IMR-90 (cell line): ENCODE measurements at regions not wholly inside any gene's neighbourhood (a gene's known extent, or its start where the extent isn't known, plus 50 kb on each side); places are given as distances from the start of the nearest gene placed in this dataset.

Source experiments
- ATAC-seq: fragments of 200-7000 bp; cut with Tn5 transposase; 2 replicates; pipeline ENCODE4 v1.9.1; 2020; ENCODE audit warnings: low read depth, mild to moderate bottlenecking, moderate library complexity
- BruUV-seq: library from RNA; stranded (reverse); fragments of 400-500 nt; replicated peaks from 2 replicates; lab custom pipeline; 2021; lab: Mats Ljungman, UMichigan
- CTCF ChIA-PET: fragments of 300-600 bp; formaldehyde crosslinking; extraction: SDS; loops from one replicate; lab custom pipeline; 2021; ENCODE audit warnings: antibody characterized with exemption; lab: Yijun Ruan, JAX
- POLR2A ChIA-PET: fragments of 300-600 bp; sonication (Branson Sonifier 250); formaldehyde crosslinking; loops from one replicate; lab custom pipeline; 2022; ENCODE audit warnings: antibody characterized with exemption; ENCODE audit not compliant: unreplicated experiment; lab: Charles Lee
- DNase-seq: peaks from one replicate; pipeline ENCODE4 v3.0.0; 2013
- H2AFZ ChIP-seq: replicated peaks from 2 replicates; pipeline ENCODE3; 2013; ENCODE audit warnings: low read length, mild to moderate bottlenecking; ENCODE audit not compliant: poor library complexity
- H2AK5ac ChIP-seq: 2 replicates; pipeline ENCODE4 v1.6.1; 2013; ENCODE audit warnings: low read depth, low read length, inconsistent platforms
- H2AK9ac ChIP-seq: replicated peaks from 2 replicates; pipeline ENCODE3; 2013; ENCODE audit warnings: mild to moderate bottlenecking, low read depth, low read length, moderate library complexity; ENCODE audit not compliant: poor library complexity
- H2BK120ac ChIP-seq: 2 replicates; pipeline ENCODE4 v1.6.1; 2013; ENCODE audit warnings: low read depth, low read length, inconsistent platforms
- H2BK15ac ChIP-seq: 3 replicates; pipeline ENCODE4 v1.6.1; 2013; ENCODE audit warnings: low read depth, low read length, inconsistent platforms
- H2BK20ac ChIP-seq: 2 replicates; pipeline ENCODE4 v1.6.1; 2013; ENCODE audit warnings: low read depth, mild to moderate bottlenecking, inconsistent platforms, low read length, moderate library complexity
- H2BK5ac ChIP-seq: 2 replicates; pipeline ENCODE4 v1.6.1; 2013; ENCODE audit warnings: mild to moderate bottlenecking, low read depth, low read length, inconsistent platforms; ENCODE audit not compliant: poor library complexity, severe bottlenecking
- H3K14ac ChIP-seq: replicated peaks from 2 replicates; pipeline ENCODE4 v1.6.1; 2013; ENCODE audit warnings: low read depth, low read length, inconsistent platforms
- H3K18ac ChIP-seq: 2 replicates; pipeline ENCODE4 v1.6.1; 2013; ENCODE audit warnings: low read depth, low read length, control low read depth
- H3K23ac ChIP-seq: 2 replicates; pipeline ENCODE4 v1.6.1; 2013; ENCODE audit warnings: low read depth, low read length, inconsistent platforms
- H3K27ac ChIP-seq: 2 replicates; pipeline ENCODE4 v1.5.1; 2013; ENCODE audit warnings: mild to moderate bottlenecking, control low read depth, low read length; ENCODE audit not compliant: insufficient read depth
- H3K27me3 ChIP-seq: 2 replicates; pipeline ENCODE4 v1.6.1; 2013; ENCODE audit warnings: low read length; ENCODE audit not compliant: control insufficient read depth, insufficient read depth
- H3K36me3 ChIP-seq: 2 replicates; pipeline ENCODE4 v1.6.1; 2013; ENCODE audit warnings: low read length, mixed read lengths; ENCODE audit not compliant: control insufficient read depth, insufficient read depth
- H3K4ac ChIP-seq: 2 replicates; pipeline ENCODE4 v1.6.1; 2013; ENCODE audit warnings: low read depth, low read length, inconsistent platforms
- H3K4me1 ChIP-seq: 2 replicates; pipeline ENCODE4 v1.6.1; 2013; ENCODE audit warnings: low read length, mixed read lengths; ENCODE audit not compliant: control insufficient read depth, insufficient read depth
- H3K4me2 ChIP-seq: 2 replicates; pipeline ENCODE4 v1.6.1; 2013; ENCODE audit warnings: low read depth, mild to moderate bottlenecking, control low read depth, low read length, moderate library complexity
- H3K4me3 ChIP-seq: 2 replicates; pipeline ENCODE4 v1.5.1; 2013; ENCODE audit warnings: low read depth, mild to moderate bottlenecking, control low read depth, low read length, moderate library complexity; ENCODE audit not compliant: insufficient read depth
- H3K56ac ChIP-seq: 2 replicates; pipeline ENCODE4 v1.6.1; 2013; ENCODE audit warnings: low read length, inconsistent platforms; ENCODE audit not compliant: insufficient read depth; ENCODE audit errors: extremely low read depth
- H3K79me1 ChIP-seq, 2 experiments: 2 replicates each; pipeline ENCODE4 v1.6.1; 2013; ENCODE audit warnings: low read length in 2 of 2, inconsistent platforms in 1 of 2, low read depth in 1 of 2
- H3K9ac ChIP-seq: 2 replicates; pipeline ENCODE4 v1.6.1; 2013; ENCODE audit warnings: low read depth, low read length, control low read depth
- H3K9me1 ChIP-seq: 2 replicates; pipeline ENCODE4 v1.6.1; 2013; ENCODE audit warnings: low read length, inconsistent platforms; ENCODE audit not compliant: insufficient read depth
- H3K9me3 ChIP-seq: 2 replicates; pipeline ENCODE4 v1.6.1; 2013; ENCODE audit warnings: low read length; ENCODE audit not compliant: control insufficient read depth, insufficient read depth
- H4K20me1 ChIP-seq: 2 replicates; pipeline ENCODE4 v1.6.1; 2013; ENCODE audit warnings: low read length, inconsistent platforms; ENCODE audit not compliant: insufficient read depth
- H4K5ac ChIP-seq: 2 replicates; pipeline ENCODE4 v1.6.1; 2013; ENCODE audit warnings: mild to moderate bottlenecking, low read depth, low read length, control low read depth
- H4K8ac ChIP-seq, 2 experiments: 2 replicates each; pipeline ENCODE4 v1.6.1; 2013; ENCODE audit warnings: low read depth in 2 of 2, low read length in 2 of 2, control low read depth in 1 of 2, inconsistent platforms in 1 of 2
- H4K91ac ChIP-seq: 2 replicates; pipeline ENCODE4 v1.6.1; 2013; ENCODE audit warnings: low read depth, low read length, inconsistent platforms; ENCODE audit not compliant: insufficient read depth
- CEBPB ChIP-seq: IDR thresholded peaks from 2 replicates; pipeline ENCODE4 v1.6.1; 2012; ENCODE audit warnings: low read depth, low read length, improper control_type of control experiment
- CHD1 ChIP-seq: IDR thresholded peaks from 2 replicates; pipeline ENCODE4 v1.6.1; 2012; ENCODE audit warnings: low read depth, low read length, improper control_type of control experiment
- FOS ChIP-seq: fragments of 150-350 bp; IDR thresholded peaks from 2 replicates; pipeline ENCODE4 v1.6.1; 2016; ENCODE audit warnings: low read depth, low read length
- MAFK ChIP-seq: IDR thresholded peaks from 2 replicates; pipeline ENCODE4 v1.6.1; 2012; ENCODE audit warnings: low read depth, low read length, improper control_type of control experiment
- MAZ ChIP-seq: IDR thresholded peaks from 2 replicates; pipeline ENCODE4 v1.6.1; 2012; ENCODE audit warnings: low read depth, mild to moderate bottlenecking, low read length, improper control_type of control experiment, moderate library complexity, borderline replicate concordance
- MXI1 ChIP-seq: IDR thresholded peaks from 2 replicates; pipeline ENCODE4 v1.6.1; 2012; ENCODE audit warnings: low read depth, mild to moderate bottlenecking, low read length, moderate library complexity, borderline replicate concordance
- POLR2A ChIP-seq: IDR thresholded peaks from 2 replicates; pipeline ENCODE4 v1.6.1; 2012; ENCODE audit warnings: mild to moderate bottlenecking, low read depth, low read length
- RAD21 ChIP-seq: IDR thresholded peaks from 2 replicates; pipeline ENCODE4 v1.6.1; 2012; ENCODE audit warnings: low read length, improper control_type of control experiment
- WGBS, 2 experiments: methylation state at CpG; one replicate each; pipeline versions ENCODE4 v1.1.5 to v1.1.7; 2013; ENCODE audit warnings: missing lambda C conversion rate in 2 of 2; ENCODE audit not compliant: insufficient read length in 1 of 2; ENCODE audit errors: extremely low coverage in 2 of 2; 5-methylcytosine and 5-hydroxymethylcytosine counted together
- dilution Hi-C: fragments of 300-500 bp; cut with HindIII; formaldehyde crosslinking; loops from one replicate; pipeline ENCODE4 v1.14.3; 2018; ENCODE audit warnings: low sequenced_read_pairs; ENCODE audit not compliant: unreplicated experiment
- in situ Hi-C: fragments of 300-500 bp; cut with MboI; formaldehyde crosslinking; loops from 3 replicates; pipeline ENCODE4 v1.14.3; 2019; ENCODE audit warnings: low sequenced_read_pairs, inconsistent platforms, mixed read lengths
- intact Hi-C: fragments of 100-400 bp; cut with micrococcal nuclease; formaldehyde crosslinking; loops from 2 replicates; pipeline ENCODE4 v1.10.0; 2022
- TF ChIP-seq, protein P1 (sequence below): fragments of 150-350 bp; IDR thresholded peaks from 2 replicates; pipeline ENCODE4 v1.6.1; 2016; ENCODE audit warnings: low read depth, mild to moderate bottlenecking, low read length, moderate library complexity, borderline replicate concordance
- TF ChIP-seq, protein P2 (sequence below): conservative IDR thresholded peaks from 2 replicates; pipeline ENCODE4 v1.5.1; 2012; ENCODE audit warnings: mild to moderate bottlenecking, low read depth, low read length, improper control_type of control experiment

DNA sequence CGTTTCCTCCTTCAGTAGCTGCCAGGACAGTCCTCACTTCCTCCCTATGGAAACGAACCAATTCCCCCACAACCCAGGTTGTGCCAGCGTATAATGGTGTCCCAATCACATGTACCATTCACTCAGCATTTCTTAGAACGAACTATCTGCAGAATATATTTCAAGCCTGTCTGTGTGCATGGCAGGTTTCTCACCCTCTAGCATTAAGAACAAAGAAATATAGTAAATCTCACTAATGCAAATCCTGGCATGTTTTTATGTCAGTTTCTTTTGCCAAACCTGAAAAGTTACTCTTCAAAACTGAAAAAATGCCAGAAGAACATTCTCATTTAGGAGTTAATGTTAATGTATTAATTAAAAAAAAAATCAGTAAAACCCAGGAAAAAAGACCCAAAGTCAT is 405.9 kb upstream of the KLF6 start:
- Histone ChIP-seq H2AK9ac (no peak overlapping the region), H4K8ac (no peak overlapping the region), H3K9me3 (no peaks in the 10 kb centered on the region), H4K20me1 (no peaks in the 10 kb centered on the region), H3K18ac (no peak overlapping the region), H3K9me1 (0 out of 2 replicates have a peak, but pooled peaks cover 3% of the 10 kb centered on the region), H4K91ac (no peak overlapping the region), H3K56ac (no peak overlapping the region), H3K14ac (0 out of 2 replicates have a peak overlapping the region, but pooled peaks have one; percentile 25), H4K5ac (no peak overlapping the region), H3K36me3 (no peaks in the 10 kb centered on the region), H3K9ac (no peak overlapping the region), H3K79me1 (no peaks in the 10 kb centered on the region), H3K4ac (no peak overlapping the region), H3K23ac (no peak overlapping the region), H3K4me3 (no peak overlapping the region), H2BK15ac (no peak overlapping the region), H2BK20ac (no peak overlapping the region), H2BK5ac (no peak overlapping the region), H2AFZ (no peak overlapping the region), H3K27me3 (no peaks in the 10 kb centered on the region), H3K27ac (no peak overlapping the region), H3K4me1 (peaks cover 4% of the 10 kb centered on the region; the same call in 1 of the 2 replicates), H2BK120ac (no peak overlapping the region), H3K4me2 (no peak overlapping the region), H2AK5ac (no peak overlapping the region)
- ChIA-PET POLR2A (no interaction called here), CTCF (interaction anchor here (0.5 kb wide), 1 partner anchor 159 kb away, joined by 3 read pairs; no protein-coding TSS in a partner anchor)
- no TSS peak for BruUV-seq
- 82% methylated on average over 3 of the region's 4 CpGs; no CpG with 5 or more reads in 1 of the 2 experiments for WGBS, 2 experiments
- dilution Hi-C loops (no loop called here), in situ Hi-C loops (no loop called here), intact Hi-C loops (no loop called here)
- ATAC-seq (no peak), DNase-seq (no peak)
- TF ChIP-seq, protein P1, sequence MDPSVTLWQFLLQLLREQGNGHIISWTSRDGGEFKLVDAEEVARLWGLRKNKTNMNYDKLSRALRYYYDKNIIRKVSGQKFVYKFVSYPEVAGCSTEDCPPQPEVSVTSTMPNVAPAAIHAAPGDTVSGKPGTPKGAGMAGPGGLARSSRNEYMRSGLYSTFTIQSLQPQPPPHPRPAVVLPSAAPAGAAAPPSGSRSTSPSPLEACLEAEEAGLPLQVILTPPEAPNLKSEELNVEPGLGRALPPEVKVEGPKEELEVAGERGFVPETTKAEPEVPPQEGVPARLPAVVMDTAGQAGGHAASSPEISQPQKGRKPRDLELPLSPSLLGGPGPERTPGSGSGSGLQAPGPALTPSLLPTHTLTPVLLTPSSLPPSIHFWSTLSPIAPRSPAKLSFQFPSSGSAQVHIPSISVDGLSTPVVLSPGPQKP, result no peak
- TF ChIP-seq POLR2A (no peak), CHD1 (no peak), RAD21 (no peak), MAFK (no peak), CEBPB (no peak), MAZ (no peak), FOS (no peak), MXI1 (no peak)
- TF ChIP-seq, protein P2, sequence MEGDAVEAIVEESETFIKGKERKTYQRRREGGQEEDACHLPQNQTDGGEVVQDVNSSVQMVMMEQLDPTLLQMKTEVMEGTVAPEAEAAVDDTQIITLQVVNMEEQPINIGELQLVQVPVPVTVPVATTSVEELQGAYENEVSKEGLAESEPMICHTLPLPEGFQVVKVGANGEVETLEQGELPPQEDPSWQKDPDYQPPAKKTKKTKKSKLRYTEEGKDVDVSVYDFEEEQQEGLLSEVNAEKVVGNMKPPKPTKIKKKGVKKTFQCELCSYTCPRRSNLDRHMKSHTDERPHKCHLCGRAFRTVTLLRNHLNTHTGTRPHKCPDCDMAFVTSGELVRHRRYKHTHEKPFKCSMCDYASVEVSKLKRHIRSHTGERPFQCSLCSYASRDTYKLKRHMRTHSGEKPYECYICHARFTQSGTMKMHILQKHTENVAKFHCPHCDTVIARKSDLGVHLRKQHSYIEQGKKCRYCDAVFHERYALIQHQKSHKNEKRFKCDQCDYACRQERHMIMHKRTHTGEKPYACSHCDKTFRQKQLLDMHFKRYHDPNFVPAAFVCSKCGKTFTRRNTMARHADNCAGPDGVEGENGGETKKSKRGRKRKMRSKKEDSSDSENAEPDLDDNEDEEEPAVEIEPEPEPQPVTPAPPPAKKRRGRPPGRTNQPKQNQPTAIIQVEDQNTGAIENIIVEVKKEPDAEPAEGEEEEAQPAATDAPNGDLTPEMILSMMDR, result no peak
